Neural progenitor cell (in vitro differentiated cells): ENCODE measurements at regions not wholly inside any gene's neighbourhood (a gene's known extent, or its start where the extent isn't known, plus 50 kb on each side); places are given as distances from the start of the nearest gene placed in this dataset.

Experiments
- EZH2 ChIP-seq: fragments of 200-600 bp; sonication (generic); IDR thresholded peaks from 2 replicates; pipeline ENCODE4 v1.6.1; 2017; ENCODE audit warnings: antibody characterized with exemption, mild to moderate bottlenecking, moderate library complexity
- EZH2phosphoT487 ChIP-seq: fragments of 200-600 bp; sonication (generic); IDR thresholded peaks from 2 replicates; pipeline ENCODE4 v1.6.1; 2017; ENCODE audit warnings: antibody characterized with exemption
- TF ChIP-seq, protein P1 (sequence below): fragments of 200-600 bp; sonication (generic); IDR thresholded peaks from 2 replicates; pipeline ENCODE4 v1.5.1; 2017; ENCODE audit warnings: antibody characterized with exemption, mild to moderate bottlenecking

DNA sequence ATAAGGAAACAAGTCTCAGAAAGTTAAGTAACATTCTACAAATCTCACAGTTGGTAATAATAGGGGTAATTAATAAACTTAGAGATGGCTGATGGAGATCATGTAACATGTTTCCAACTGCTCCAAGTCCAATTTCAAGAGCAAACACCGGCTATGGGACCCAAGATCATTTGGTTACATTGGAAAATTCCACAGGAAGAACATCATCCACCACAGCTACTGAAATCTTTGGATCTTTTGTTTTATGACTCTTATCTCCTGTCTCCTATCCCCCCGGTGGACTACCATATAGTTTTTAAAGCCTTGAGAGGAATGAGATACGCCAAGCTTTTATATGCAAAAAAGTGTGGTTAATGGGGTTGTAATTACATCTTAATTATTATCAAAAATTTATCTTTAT, 216.1 kb downstream of the WNT5A start:
- TF ChIP-seq, protein P1, sequence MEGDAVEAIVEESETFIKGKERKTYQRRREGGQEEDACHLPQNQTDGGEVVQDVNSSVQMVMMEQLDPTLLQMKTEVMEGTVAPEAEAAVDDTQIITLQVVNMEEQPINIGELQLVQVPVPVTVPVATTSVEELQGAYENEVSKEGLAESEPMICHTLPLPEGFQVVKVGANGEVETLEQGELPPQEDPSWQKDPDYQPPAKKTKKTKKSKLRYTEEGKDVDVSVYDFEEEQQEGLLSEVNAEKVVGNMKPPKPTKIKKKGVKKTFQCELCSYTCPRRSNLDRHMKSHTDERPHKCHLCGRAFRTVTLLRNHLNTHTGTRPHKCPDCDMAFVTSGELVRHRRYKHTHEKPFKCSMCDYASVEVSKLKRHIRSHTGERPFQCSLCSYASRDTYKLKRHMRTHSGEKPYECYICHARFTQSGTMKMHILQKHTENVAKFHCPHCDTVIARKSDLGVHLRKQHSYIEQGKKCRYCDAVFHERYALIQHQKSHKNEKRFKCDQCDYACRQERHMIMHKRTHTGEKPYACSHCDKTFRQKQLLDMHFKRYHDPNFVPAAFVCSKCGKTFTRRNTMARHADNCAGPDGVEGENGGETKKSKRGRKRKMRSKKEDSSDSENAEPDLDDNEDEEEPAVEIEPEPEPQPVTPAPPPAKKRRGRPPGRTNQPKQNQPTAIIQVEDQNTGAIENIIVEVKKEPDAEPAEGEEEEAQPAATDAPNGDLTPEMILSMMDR = no peak
- TF ChIP-seq EZH2phosphoT487 = no peak
- TF ChIP-seq EZH2 = no peak
